ENCODE measurements at regions not wholly inside any gene's neighbourhood (a gene's known extent, or its start where the extent isn't known, plus 50 kb on each side); places are given as distances from the start of the nearest gene placed in this dataset.

DNA sequence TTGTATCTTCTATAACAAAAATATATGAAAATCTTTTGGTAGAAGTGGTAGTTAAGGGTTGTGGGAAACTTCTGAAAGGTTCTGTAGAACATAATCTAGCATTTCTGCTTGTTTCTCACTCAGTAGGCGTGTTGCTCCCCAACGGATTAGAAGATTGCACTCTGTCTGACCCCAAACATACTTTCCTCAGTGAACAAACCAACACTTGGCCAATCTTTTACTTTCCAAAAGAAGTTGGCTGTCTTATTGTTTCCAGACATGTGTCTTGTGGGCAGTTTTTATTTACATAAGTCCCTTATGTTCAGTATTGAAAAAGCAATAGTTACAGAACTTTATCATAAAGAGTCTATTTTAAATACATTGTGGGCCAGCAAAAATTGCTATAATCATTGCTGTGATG, 312.8 kb upstream of the EPHA5 start:
- Histone ChIP-seq H4K20me1 (ENCODE audit: insufficient read depth, low read length, poor library complexity, severe bottlenecking) (no peaks in the 10 kb centered on the region), H3K36me3 (ENCODE audit: insufficient read depth, low read length) (no peaks in the 10 kb centered on the region), H3K79me2 (ENCODE audit: insufficient read depth, low read length) (no peaks in the 10 kb centered on the region), H3K9me3 (ENCODE audit: insufficient read depth, low read depth, low read length) (no peaks in the 10 kb centered on the region), H3K4me3 (ENCODE audit: low read length, poor library complexity, severe bottlenecking) (no peak overlapping the region), H3K4me1 (ENCODE audit: insufficient read depth, low read length, poor library complexity, severe bottlenecking) (no peaks in the 10 kb centered on the region), H3F3A (ENCODE audit: low read depth) (no peaks in the 10 kb centered on the region), H3K27me3 (ENCODE audit: insufficient read depth, low read length, poor library complexity, severe bottlenecking) (no peaks in the 10 kb centered on the region), H3K9me2 (replicated peaks; ENCODE audit: low read depth, low read length) (no peaks in the 10 kb centered on the region), H2AFZ (ENCODE audit: low read length) (no peak overlapping the region), H3K9ac (ENCODE audit: low read depth, low read length, poor library complexity, severe bottlenecking) (no peak overlapping the region), H3K4me2 (ENCODE audit: low read depth, low read length, poor library complexity, severe bottlenecking) (no peak overlapping the region)
- TF ChIP-seq EZH2phosphoT487 (IDR thresholded peaks at IDR 0.05; ENCODE audit: borderline replicate concordance), result no peak
- TF ChIP-seq, protein P1, sequence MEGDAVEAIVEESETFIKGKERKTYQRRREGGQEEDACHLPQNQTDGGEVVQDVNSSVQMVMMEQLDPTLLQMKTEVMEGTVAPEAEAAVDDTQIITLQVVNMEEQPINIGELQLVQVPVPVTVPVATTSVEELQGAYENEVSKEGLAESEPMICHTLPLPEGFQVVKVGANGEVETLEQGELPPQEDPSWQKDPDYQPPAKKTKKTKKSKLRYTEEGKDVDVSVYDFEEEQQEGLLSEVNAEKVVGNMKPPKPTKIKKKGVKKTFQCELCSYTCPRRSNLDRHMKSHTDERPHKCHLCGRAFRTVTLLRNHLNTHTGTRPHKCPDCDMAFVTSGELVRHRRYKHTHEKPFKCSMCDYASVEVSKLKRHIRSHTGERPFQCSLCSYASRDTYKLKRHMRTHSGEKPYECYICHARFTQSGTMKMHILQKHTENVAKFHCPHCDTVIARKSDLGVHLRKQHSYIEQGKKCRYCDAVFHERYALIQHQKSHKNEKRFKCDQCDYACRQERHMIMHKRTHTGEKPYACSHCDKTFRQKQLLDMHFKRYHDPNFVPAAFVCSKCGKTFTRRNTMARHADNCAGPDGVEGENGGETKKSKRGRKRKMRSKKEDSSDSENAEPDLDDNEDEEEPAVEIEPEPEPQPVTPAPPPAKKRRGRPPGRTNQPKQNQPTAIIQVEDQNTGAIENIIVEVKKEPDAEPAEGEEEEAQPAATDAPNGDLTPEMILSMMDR (conservative IDR thresholded peaks at IDR 0.05; ENCODE audit: low read length), result no peak

DNA sequence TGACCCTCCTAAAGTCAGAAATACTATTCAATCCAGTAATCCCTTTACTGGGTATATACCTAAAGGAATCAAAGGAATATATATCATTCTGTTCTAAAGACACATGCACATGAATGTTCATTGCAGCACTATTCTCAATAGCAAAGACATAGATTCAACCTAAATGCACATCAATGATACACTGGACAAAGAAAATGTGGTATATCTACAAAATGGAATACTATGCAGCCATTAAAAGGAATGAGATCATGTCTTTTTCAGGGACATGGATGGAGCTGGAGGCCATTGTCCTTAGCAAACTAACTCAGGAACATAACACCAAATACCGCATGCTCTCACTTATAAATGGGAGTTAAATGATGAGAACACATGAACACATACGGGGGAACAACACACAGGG, 306.0 kb upstream of the EPHA5 start:
- H3K9me2 ChIP-seq (replicated peaks; ENCODE audit: low read depth, low read length), result no peaks in the 10 kb centered on the region
- TF ChIP-seq, protein P1 (conservative IDR thresholded peaks at IDR 0.05; ENCODE audit: low read length), result no peak
- no peak for TF ChIP-seq EZH2phosphoT487 (IDR thresholded peaks at IDR 0.05; ENCODE audit: borderline replicate concordance)

DNA sequence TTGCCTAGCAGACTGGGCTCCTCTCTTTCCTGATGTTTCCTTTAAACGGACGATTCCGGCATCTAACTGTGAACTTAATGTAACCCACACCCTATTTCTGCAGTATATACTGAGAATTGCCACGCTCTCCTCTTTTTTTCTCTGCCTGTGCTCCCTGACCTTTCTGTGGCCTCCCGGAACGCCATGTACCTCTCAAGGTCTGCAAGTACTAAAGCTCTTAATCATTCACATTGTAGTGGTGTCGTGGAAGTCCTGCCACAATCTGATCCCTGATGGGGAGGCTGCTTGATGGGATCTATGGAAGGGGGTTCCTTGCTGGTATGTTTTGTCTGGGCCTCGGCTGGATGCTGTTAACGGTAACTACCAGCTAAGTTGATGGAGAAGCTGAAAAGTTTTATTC, 302.9 kb upstream of the EPHA5 start:
- H3K4me1 ChIP-seq (ENCODE audit: insufficient read depth, low read length, poor library complexity, severe bottlenecking), result no peaks in the 10 kb centered on the region
- no peaks in the 10 kb centered on the region for H3K79me2 ChIP-seq (ENCODE audit: insufficient read depth, low read length)
- H4K20me1 ChIP-seq (ENCODE audit: insufficient read depth, low read length, poor library complexity, severe bottlenecking), result no peaks in the 10 kb centered on the region
- H3K4me2 ChIP-seq (ENCODE audit: low read depth, low read length, poor library complexity, severe bottlenecking), result no peak overlapping the region
- H3K27me3 ChIP-seq (ENCODE audit: insufficient read depth, low read length, poor library complexity, severe bottlenecking), result no peaks in the 10 kb centered on the region
- H3K9ac ChIP-seq (ENCODE audit: low read depth, low read length, poor library complexity, severe bottlenecking), result no peak overlapping the region
- H3K9me3 ChIP-seq (ENCODE audit: insufficient read depth, low read depth, low read length), result no peaks in the 10 kb centered on the region
- H3K9me2 ChIP-seq (replicated peaks; ENCODE audit: low read depth, low read length), result no peaks in the 10 kb centered on the region
- no peak overlapping the region for H3K4me3 ChIP-seq (ENCODE audit: low read length, poor library complexity, severe bottlenecking)
- no peaks in the 10 kb centered on the region for H3F3A ChIP-seq (ENCODE audit: low read depth)
- TF ChIP-seq, protein P1 (conservative IDR thresholded peaks at IDR 0.05; ENCODE audit: low read length), result no peak
- TF ChIP-seq EZH2phosphoT487 (IDR thresholded peaks at IDR 0.05; ENCODE audit: borderline replicate concordance), result no peak
- no peaks in the 10 kb centered on the region for H3K36me3 ChIP-seq (ENCODE audit: insufficient read depth, low read length)
- H2AFZ ChIP-seq (ENCODE audit: low read length), result no peak overlapping the region

More for the DNA sequence above, 306.0 kb upstream of the EPHA5 start:
- no peaks in the 10 kb centered on the region for H3K36me3 ChIP-seq (ENCODE audit: insufficient read depth, low read length)
- H3K9ac ChIP-seq (ENCODE audit: low read depth, low read length, poor library complexity, severe bottlenecking), result no peak overlapping the region
- H2AFZ ChIP-seq (ENCODE audit: low read length), result no peak overlapping the region
- no peak overlapping the region for H3K4me3 ChIP-seq (ENCODE audit: low read length, poor library complexity, severe bottlenecking)
- H3K4me2 ChIP-seq (ENCODE audit: low read depth, low read length, poor library complexity, severe bottlenecking), result no peak overlapping the region
- H3K9me3 ChIP-seq (ENCODE audit: insufficient read depth, low read depth, low read length), result no peaks in the 10 kb centered on the region
- no peaks in the 10 kb centered on the region for H3K4me1 ChIP-seq (ENCODE audit: insufficient read depth, low read length, poor library complexity, severe bottlenecking)
- H3K27me3 ChIP-seq (ENCODE audit: insufficient read depth, low read length, poor library complexity, severe bottlenecking), result no peaks in the 10 kb centered on the region
- no peaks in the 10 kb centered on the region for H3K79me2 ChIP-seq (ENCODE audit: insufficient read depth, low read length)
- no peaks in the 10 kb centered on the region for H3F3A ChIP-seq (ENCODE audit: low read depth)
- no peaks in the 10 kb centered on the region for H4K20me1 ChIP-seq (ENCODE audit: insufficient read depth, low read length, poor library complexity, severe bottlenecking)
